HepG2 (cell line): ENCODE measurements at regions not wholly inside any gene's neighbourhood (a gene's known extent, or its start where the extent isn't known, plus 50 kb on each side); places are given as distances from the start of the nearest gene placed in this dataset.

Source experiments
- ATAC-seq: fragments of 200-7000 bp; cut with Tn5 transposase; 3 replicates; pipeline ENCODE4 v1.9.1; 2020; ENCODE audit warnings: mild to moderate bottlenecking, moderate library complexity
- BruUV-seq: library from RNA; stranded (reverse); fragments of 400-500 nt; replicated peaks from 2 replicates; lab custom pipeline; 2021; lab: Mats Ljungman, UMichigan
- CTCF ChIA-PET: fragments of 300-600 bp; formaldehyde crosslinking; extraction: SDS; loops from one replicate; lab custom pipeline; 2021; ENCODE audit warnings: low total read pairs, inconsistent platforms, low intra/inter-chr PET ratio; lab: Yijun Ruan, JAX
- POLR2A ChIA-PET: fragments of 350-600 bp; sonication (Branson Sonifier 250); formaldehyde crosslinking; loops from one replicate; lab custom pipeline; 2020; ENCODE audit warnings: antibody characterized with exemption, inconsistent platforms; lab: Yijun Ruan, JAX
- DNase-seq: peaks from one replicate; pipeline ENCODE4 v3.0.0-alpha.2; 2015; ENCODE audit warnings: low spot score
- FAIRE-seq: peaks from 3 replicates; lab custom pipeline; 2011; peaks lifted over from hg19 to GRCh38; lab: Jason Lieb, UNC
- H2AFZ ChIP-seq: one replicate; pipeline ENCODE4 v1.6.1; 2011; ENCODE audit warnings: low read length, inconsistent platforms
- H3K27ac ChIP-seq: fragments of 300-600 bp; 3 replicates; pipeline ENCODE4 v1.8.0; 2011; ENCODE audit warnings: mixed run types, mild to moderate bottlenecking, mixed read lengths, low read length, inconsistent platforms; ENCODE audit not compliant: insufficient read depth; ENCODE audit errors: extremely low read length
- H3K27me3 ChIP-seq, 2 experiments: fragments of 200-600 bp in 1 of 2; 2 replicates in 1 of 2; 3 replicates in 1 of 2; pipeline versions ENCODE4 v1.6.0 to v1.8.0; 2011; ENCODE audit warnings: low read length in 2 of 2, mild to moderate bottlenecking in 2 of 2, moderate library complexity in 2 of 2, inconsistent platforms in 1 of 2; ENCODE audit not compliant: insufficient read depth in 2 of 2, control insufficient read depth in 1 of 2
- H3K36me3 ChIP-seq, 2 experiments: fragments of 200-600 bp in 1 of 2; replicated peaks in 1 of 2; 2 replicates in 1 of 2; 3 replicates in 1 of 2; pipeline versions ENCODE4 v1.5.1 to v1.8.0; 2011; ENCODE audit warnings: low read length in 2 of 2, inconsistent platforms in 1 of 2; ENCODE audit not compliant: insufficient read depth in 2 of 2, control insufficient read depth in 1 of 2
- H3K4me1 ChIP-seq: 2 replicates; pipeline ENCODE4 v1.5.1; 2012; ENCODE audit warnings: low read length, inconsistent platforms; ENCODE audit not compliant: insufficient read depth
- H3K4me2 ChIP-seq: 2 replicates; pipeline ENCODE4 v1.6.0; 2011; ENCODE audit warnings: low read depth, low read length, inconsistent platforms
- H3K4me3 ChIP-seq, 3 experiments: fragments of 200-600 bp in 1 of 3; sonication (generic), shearing (Covaris generic) in 1 of 3; replicated peaks in 1 of 3; 2 replicates each; pipeline ENCODE4 v1.5.1; 2011 to 2016; ENCODE audit warnings: low read length in 3 of 3, inconsistent platforms in 2 of 3, low read depth in 2 of 3, mild to moderate bottlenecking in 2 of 3, control low read depth in 1 of 3, mixed read lengths in 1 of 3; ENCODE audit not compliant: insufficient read depth in 1 of 3
- H3K79me2 ChIP-seq: one replicate; pipeline ENCODE4 v1.6.1; 2011; ENCODE audit warnings: low read length, inconsistent platforms; ENCODE audit not compliant: insufficient read depth
- H3K9ac ChIP-seq: 2 replicates; pipeline ENCODE4 v1.6.0; 2011; ENCODE audit warnings: mild to moderate bottlenecking, low read depth, low read length, inconsistent platforms; ENCODE audit not compliant: insufficient read depth
- H3K9me3 ChIP-seq: 2 replicates; pipeline ENCODE4 v1.5.1; 2012; ENCODE audit warnings: mild to moderate bottlenecking, low read length
- H4K20me1 ChIP-seq: 2 replicates; pipeline ENCODE4 v1.6.0; 2011; ENCODE audit warnings: inconsistent platforms, mild to moderate bottlenecking, low read length, moderate library complexity; ENCODE audit not compliant: insufficient read depth
- CTCF ChIP-seq: sonication (generic); formaldehyde crosslinking; IDR thresholded peaks from 2 replicates; pipeline ENCODE4 v1.5.0; 2020; ENCODE audit warnings: mild to moderate bottlenecking, missing genetic modification reagents, moderate library complexity
- FOXA3 ChIP-seq: IDR thresholded peaks from 2 replicates; pipeline ENCODE4 v1.6.1; 2016; ENCODE audit warnings: missing genetic modification reagents, missing compliant biosample characterization
- KLF12 ChIP-seq: sonication (generic); formaldehyde crosslinking; IDR thresholded peaks from 2 replicates; pipeline ENCODE4 v1.4.0; 2020; ENCODE audit warnings: missing genetic modification reagents, borderline replicate concordance
- RAD21 ChIP-seq: fragments of 450-650 bp; formaldehyde crosslinking; IDR thresholded peaks from 2 replicates; pipeline ENCODE4 v1.5.0; 2020; ENCODE audit warnings: mild to moderate bottlenecking
- SMC3 ChIP-seq: IDR thresholded peaks from 2 replicates; pipeline ENCODE4 v1.6.1; 2011; ENCODE audit warnings: low read length, improper control_type of control experiment
- STAG1 ChIP-seq: sonication (generic); formaldehyde crosslinking; IDR thresholded peaks from 2 replicates; pipeline ENCODE4 v1.4.0; 2020; ENCODE audit warnings: missing genetic modification reagents
- WGBS: methylation state at CpG from one replicate; pipeline ENCODE4 v1.1.6; 2017; ENCODE audit warnings: low lambda C conversion rate; 5-methylcytosine and 5-hydroxymethylcytosine counted together
- in situ Hi-C: cut with HindIII; loops from 2 replicates; pipeline ENCODE4 v1.10.0; 2017; ENCODE audit warnings: low pct_unique_long_range_greater_than_20kb; ENCODE audit not compliant: extremely low pct_ligation_motif_present
- intact Hi-C: fragments of 100-400 bp; cut with micrococcal nuclease; formaldehyde crosslinking; loops from one replicate; pipeline ENCODE4 v1.10.0; 2022; ENCODE audit not compliant: unreplicated experiment

GRCh38 chr12:82627799-82628198 is 58.9 kb upstream of the TMTC2 start:
- H3K9ac ChIP-seq = no peak overlapping the region
- H3K4me2 ChIP-seq = no peak overlapping the region
- H3K9me3 ChIP-seq = no peaks in the 10 kb centered on the region
- no peaks in the 10 kb centered on the region for H4K20me1 ChIP-seq
- DNase-seq (peak; percentile 21), ATAC-seq (peak; percentile 85), FAIRE-seq (no peak)
- no peaks in the 10 kb centered on the region for H3K36me3 ChIP-seq
- no peaks in the 10 kb centered on the region for H3K79me2 ChIP-seq
- no TSS peak for BruUV-seq
- H3K4me1 ChIP-seq = no peaks in the 10 kb centered on the region
- ChIA-PET CTCF (interaction anchor here (1.4 kb wide), 1 partner anchor 111 kb away, joined by 5 read pairs; no protein-coding TSS in a partner anchor), POLR2A (no interaction called here)
- in situ Hi-C loops = no loop called here
- no peaks in the 10 kb centered on the region for H3K27me3 ChIP-seq
- no peak overlapping the region for H3K27ac ChIP-seq
- TF ChIP-seq STAG1 (CRISPR knock-in tag) (peak; percentile 78), FOXA3 (CRISPR knock-in tag) (peak; percentile 18; the same call in 1 of the 2 replicates), CTCF (CRISPR knock-in tag) (peak; percentile 62), KLF12 (CRISPR knock-in tag) (no peak), SMC3 (peak; percentile 35; the same call in 1 of the 2 replicates), RAD21 (CRISPR knock-in tag) (0 out of 2 replicates have a peak, but pooled peaks have one; percentile 12)
- TF ChIP-seq, all 625 proteins: peak for 5
- Histone ChIP-seq H3K4me3 (no peak overlapping the region), H2AFZ (no peak overlapping the region)
- intact Hi-C loops = loop anchor here (1.0 to 5.0 kb wide), 2 partner anchors 102 to 985 kb away; no protein-coding TSS in a partner anchor
- WGBS = 14% methylated on average over 7 of the region's 7 CpGs
